ENCODE measurements at regions not wholly inside any gene's neighbourhood (a gene's known extent, or its start where the extent isn't known, plus 50 kb on each side); places are given as distances from the start of the nearest gene placed in this dataset.

DNA sequence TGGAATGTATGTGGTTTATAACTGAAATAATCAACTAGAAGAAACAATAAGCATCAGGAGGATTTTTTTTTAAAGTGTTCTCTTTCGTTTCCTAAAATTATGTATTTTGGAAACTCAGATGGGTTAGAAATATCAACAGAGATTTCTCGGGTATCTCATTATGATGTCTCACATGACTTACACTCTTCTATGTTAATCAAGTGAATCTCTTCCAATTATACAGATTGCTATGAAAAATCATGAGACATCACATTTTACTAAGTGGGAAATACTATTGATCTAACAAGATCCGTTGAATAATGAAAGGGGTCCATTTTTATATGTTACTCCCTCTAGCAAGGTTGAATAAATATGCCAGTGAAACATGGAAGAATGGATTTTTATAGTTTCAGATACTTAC is 54.7 kb upstream of the NRIP1 start:
- TF ChIP-seq CTCF (tag by site-specific recombination; IDR thresholded peaks at IDR 0.05): no peak
- TF ChIP-seq ATF2 (tag by site-specific recombination; IDR thresholded peaks at IDR 0.05; ENCODE audit: low read depth): no peak

Data from HEK293 (cell line).